Uterus (tissue), 2 donors: ENCODE measurements at regions not wholly inside any gene's neighbourhood (a gene's known extent, or its start where the extent isn't known, plus 50 kb on each side); places are given as distances from the start of the nearest gene placed in this dataset.

ENCODE experiments used
- CTCF ChIP-seq, 4 experiments: fragments of 200-600 bp in 2 of 4; fragments of 450-650 bp in 2 of 4; sonication (generic) in 2 of 4; IDR thresholded peaks; one replicate each; pipeline ENCODE4 v1.5.1; 2016 to 2019; ENCODE audit warnings: antibody characterized with exemption in 4 of 4, mild to moderate bottlenecking in 2 of 4, moderate library complexity in 1 of 4
- POLR2A ChIP-seq, 2 donors: fragments of 450-650 bp; IDR thresholded peaks; one replicate each; pipeline ENCODE4 v1.6.1; 2016; ENCODE audit warnings: antibody characterized with exemption in 2 of 2, mild to moderate bottlenecking in 1 of 2, moderate library complexity in 1 of 2

- TF ChIP-seq CTCF (IDR thresholded peaks at IDR 0.05) (no peak), POLR2A (IDR thresholded peaks at IDR 0.05) (no peak)
Measured at GRCh38 chr9:91078369-91078695, 276.7 kb downstream of the SYK start.
